Chondrocyte (in vitro differentiated cells): ENCODE measurements at regions not wholly inside any gene's neighbourhood (a gene's known extent, or its start where the extent isn't known, plus 50 kb on each side); places are given as distances from the start of the nearest gene placed in this dataset.

Experiments used
- DNase-seq: peaks from one replicate; pipeline ENCODE4 v3.0.0; 2021; ENCODE audit warnings: mixed read lengths, low spot score
- H3K27ac Mint-ChIP-seq: one replicate; pipeline ENCODE4 v1.8.0; 2021; ENCODE audit warnings: mild to moderate bottlenecking, moderate library complexity, mixed read lengths; ENCODE audit not compliant: unreplicated experiment
- H3K27me3 Mint-ChIP-seq: 2 replicates; pipeline ENCODE4 v1.8.0; 2021; ENCODE audit warnings: low read depth, mixed read lengths
- H3K36me3 Mint-ChIP-seq: 2 replicates; pipeline ENCODE4 v1.8.0; 2021; ENCODE audit warnings: low read depth, mixed read lengths
- H3K4me1 Mint-ChIP-seq: 2 replicates; pipeline ENCODE4 v1.8.0; 2021; ENCODE audit warnings: low read depth, mild to moderate bottlenecking, mixed read lengths
- H3K4me3 Mint-ChIP-seq: one replicate; pipeline ENCODE4 v1.8.0; 2021; ENCODE audit warnings: mild to moderate bottlenecking, moderate library complexity, mixed read lengths; ENCODE audit not compliant: unreplicated experiment
- H3K9me3 Mint-ChIP-seq: 2 replicates; pipeline ENCODE4 v1.8.0; 2021; ENCODE audit warnings: low read depth, mixed read lengths
- CTCF ChIP-seq: fragments of 200-600 bp; sonication (generic); IDR thresholded peaks from 2 replicates; pipeline ENCODE4 v1.5.0; 2021; ENCODE audit warnings: antibody characterized with exemption, mild to moderate bottlenecking, moderate library complexity

- H3K27ac Mint-ChIP-seq: no peak overlapping the region
- no peaks in the 10 kb centered on the region for H3K27me3 Mint-ChIP-seq
- TF ChIP-seq CTCF: no peak
- no peak for DNase-seq
- peaks cover 12% of the 10 kb centered on the region for H3K9me3 Mint-ChIP-seq
- no peak overlapping the region for H3K4me3 Mint-ChIP-seq
- H3K4me1 Mint-ChIP-seq: no peaks in the 10 kb centered on the region
- no peaks in the 10 kb centered on the region for H3K36me3 Mint-ChIP-seq
Measured at GRCh38 chr17:33580215-33580614, 287.1 kb upstream of the ASIC2 start.

GRCh38 chr17:33582661-33583060 lies 289.6 kb upstream of the ASIC2 start:
- Mint-ChIP-seq H3K4me3 (no peak overlapping the region), H3K27ac (no peak overlapping the region), H3K9me3 (peaks cover 12% of the 10 kb centered on the region), H3K4me1 (no peaks in the 10 kb centered on the region), H3K27me3 (peaks cover 4% of the 10 kb centered on the region), H3K36me3 (no peaks in the 10 kb centered on the region)
- no peak for DNase-seq
- no peak for TF ChIP-seq CTCF

GRCh38 chr17:33583518-33584417 lies 290.7 kb upstream of the ASIC2 start:
- no peaks in the 10 kb centered on the region for H3K36me3 Mint-ChIP-seq
- no peaks in the 10 kb centered on the region for H3K4me1 Mint-ChIP-seq
- no peak overlapping the region for H3K27ac Mint-ChIP-seq
- peaks cover 12% of the 10 kb centered on the region for H3K9me3 Mint-ChIP-seq
- no peak for TF ChIP-seq CTCF
- no peak overlapping the region for H3K4me3 Mint-ChIP-seq
- H3K27me3 Mint-ChIP-seq: peaks cover 6% of the 10 kb centered on the region
- no peak for DNase-seq

- Mint-ChIP-seq H3K4me3 (no peak overlapping the region), H3K36me3 (no peaks in the 10 kb centered on the region), H3K9me3 (no peaks in the 10 kb centered on the region), H3K4me1 (no peaks in the 10 kb centered on the region), H3K27ac (no peak overlapping the region), H3K27me3 (peaks cover 7% of the 10 kb centered on the region)
- no peak for TF ChIP-seq CTCF
- no peak for DNase-seq
Measured at GRCh38 chr17:33593991-33594390, 300.9 kb upstream of the ASIC2 start.

GRCh38 chr17:33595828-33596227 lies 302.7 kb upstream of the ASIC2 start:
- H3K27ac Mint-ChIP-seq: no peak overlapping the region
- H3K4me3 Mint-ChIP-seq: no peak overlapping the region
- no peaks in the 10 kb centered on the region for H3K4me1 Mint-ChIP-seq
- no peaks in the 10 kb centered on the region for H3K9me3 Mint-ChIP-seq
- H3K36me3 Mint-ChIP-seq: no peaks in the 10 kb centered on the region
- no peak for TF ChIP-seq CTCF
- DNase-seq: no peak
- peaks cover 9% of the 10 kb centered on the region for H3K27me3 Mint-ChIP-seq
